HG02870 (cell line): ENCODE measurements at regions not wholly inside any gene's neighbourhood (a gene's known extent, or its start where the extent isn't known, plus 50 kb on each side); places are given as distances from the start of the nearest gene placed in this dataset.

ENCODE experiments used
- ATAC-seq: cut with Tn5 transposase; IDR thresholded peaks from one replicate; pipeline ENCODE4 v1.9.1; 2021; ENCODE audit warnings: mild to moderate bottlenecking, moderate library complexity; ENCODE audit not compliant: unreplicated experiment

- ATAC-seq: no peak
Observed at GRCh38 chr10:83352588-83352987, 786.7 kb upstream of the GHITM start.

GRCh38 chr10:83354456-83354855 lies 784.9 kb upstream of the GHITM start:
- ATAC-seq: no peak

GRCh38 chr10:83357004-83357403 lies 782.3 kb upstream of the GHITM start:
- no peak for ATAC-seq

DNA sequence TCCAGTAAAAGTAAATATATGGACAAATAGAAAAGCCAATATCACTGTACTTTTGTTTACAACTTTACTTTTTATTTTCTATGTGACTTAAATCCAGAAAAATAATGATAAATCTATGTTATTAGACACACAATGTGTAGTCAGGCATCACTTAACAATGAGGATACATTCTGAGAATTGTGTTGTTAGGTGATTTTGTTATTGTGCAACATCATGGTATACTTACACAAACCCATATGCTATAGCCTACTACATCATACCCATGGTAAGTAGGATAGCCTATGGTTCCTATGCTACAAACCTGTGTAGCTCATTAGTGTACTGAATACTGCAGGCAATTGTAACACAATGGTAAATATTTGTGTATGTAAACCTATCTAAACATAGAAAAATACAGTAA lies 781.7 kb upstream of the GHITM start:
- ATAC-seq: no peak

DNA sequence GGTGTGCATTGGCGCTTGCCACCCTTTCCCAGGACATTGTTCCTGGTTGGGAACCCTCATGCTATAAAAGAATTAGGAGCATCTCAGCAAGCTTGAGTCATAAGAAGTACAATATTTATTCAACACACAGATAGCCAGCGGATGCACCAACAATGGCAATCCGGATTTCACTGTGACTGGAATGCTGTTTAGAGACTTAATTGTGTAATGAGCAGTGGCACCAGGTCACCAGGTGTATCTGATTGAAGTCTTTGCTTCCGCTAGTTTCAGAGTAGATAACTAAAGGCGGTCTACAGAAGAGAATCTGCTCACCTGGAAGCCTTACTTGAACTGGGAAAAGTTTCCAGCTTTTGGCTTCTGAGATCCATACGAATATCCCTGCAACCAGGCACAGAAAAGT lies 772.3 kb upstream of the GHITM start:
- ATAC-seq: no peak

DNA sequence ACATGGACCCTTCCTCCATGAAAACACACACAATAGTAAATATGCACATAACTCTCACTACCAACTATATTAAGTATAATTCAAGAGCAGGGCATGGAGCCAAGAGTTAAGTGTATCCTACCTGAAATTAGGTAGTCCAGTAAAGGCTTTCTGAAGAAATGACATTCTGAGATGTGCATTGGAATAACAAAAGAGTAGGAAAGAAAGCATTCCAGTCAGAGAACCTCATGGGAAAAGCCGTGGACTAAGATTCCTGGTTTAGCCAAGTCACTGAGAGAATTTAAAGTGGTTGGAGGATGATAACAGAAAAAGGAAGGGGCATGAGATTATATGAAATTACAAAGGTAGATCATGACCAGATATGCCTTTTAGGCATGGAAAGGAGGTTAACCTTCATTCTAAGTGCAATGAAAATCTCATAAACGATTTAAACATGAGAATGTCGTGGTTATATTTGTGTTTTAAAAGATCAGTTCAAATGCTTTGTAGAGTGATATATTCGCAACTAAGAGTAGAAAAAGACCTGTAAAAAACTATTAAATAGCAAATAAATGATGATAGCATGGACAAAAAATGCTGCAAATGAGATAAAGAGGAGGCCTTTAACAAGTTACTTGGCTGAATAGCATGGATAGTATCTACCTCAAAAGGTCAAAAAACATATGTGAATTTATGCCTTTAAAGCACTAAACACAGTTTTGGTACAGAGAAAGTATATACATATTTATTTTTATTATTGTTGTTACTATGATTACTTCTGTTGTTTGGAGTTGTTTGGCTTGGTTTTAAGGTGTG lies 767.4 kb upstream of the GHITM start:
- no peak for ATAC-seq

DNA sequence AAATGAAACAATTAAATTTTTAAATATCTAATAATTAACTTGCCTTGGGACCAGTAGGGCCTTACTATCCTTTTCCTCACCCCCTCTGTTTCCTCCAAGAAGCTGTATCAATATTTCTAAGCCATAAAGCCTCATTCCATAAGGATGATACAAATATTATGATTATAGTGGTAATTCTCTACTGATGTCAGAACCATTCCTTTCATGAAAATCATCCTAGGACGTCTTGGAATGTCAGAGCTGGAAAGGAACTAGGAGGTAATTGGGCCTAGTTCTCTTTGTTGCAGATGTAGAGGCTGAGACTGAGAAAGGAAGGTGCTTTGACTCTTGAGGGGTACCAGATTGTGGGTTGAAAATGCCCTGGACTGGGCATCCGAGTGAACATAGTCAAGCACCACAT lies 766.7 kb upstream of the GHITM start:
- no peak for ATAC-seq

- no peak for ATAC-seq
Observed at GRCh38 chr10:83373671-83374070, 765.6 kb upstream of the GHITM start.

DNA sequence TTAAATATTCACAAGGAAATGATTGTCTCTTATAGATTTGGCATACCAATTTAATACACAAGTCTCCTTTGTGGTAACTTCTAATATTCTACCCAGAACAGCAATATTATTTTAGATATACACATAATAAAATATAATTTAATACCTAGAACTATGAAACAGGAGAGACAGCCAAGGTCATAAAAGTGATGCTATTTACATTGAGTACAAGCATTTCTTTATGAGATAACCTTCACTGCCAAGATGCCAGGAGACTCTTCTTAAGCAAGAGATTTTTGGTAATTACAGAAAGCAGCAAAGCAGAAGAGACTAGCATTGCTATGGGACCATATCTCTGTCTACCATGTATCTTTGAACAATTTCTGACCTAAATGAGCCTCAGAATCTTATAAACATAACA lies 764.6 kb upstream of the GHITM start:
- no peak for ATAC-seq

DNA sequence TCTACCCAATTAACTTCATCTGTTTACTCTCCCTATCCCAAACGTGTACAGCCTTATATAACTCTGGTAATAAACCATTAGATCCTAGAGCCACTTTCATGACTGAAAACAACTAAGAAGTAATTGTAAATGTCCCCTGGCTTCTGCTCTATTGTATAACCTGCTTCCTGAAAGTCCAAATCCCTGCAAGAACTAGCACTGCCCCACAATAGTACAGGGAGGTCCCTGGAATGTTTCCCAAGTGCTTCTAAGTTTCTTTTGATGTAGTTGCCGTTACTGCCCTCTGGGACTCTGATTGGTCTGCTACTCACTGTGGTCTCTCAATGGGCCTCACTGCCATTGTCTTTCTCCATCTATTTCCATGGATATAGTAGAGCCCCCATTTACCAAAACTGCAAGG lies 764.0 kb upstream of the GHITM start:
- ATAC-seq: no peak

GRCh38 chr10:83397806-83398205 lies 741.5 kb upstream of the GHITM start:
- ATAC-seq: no peak

- no peak for ATAC-seq
Observed at GRCh38 chr10:83410570-83410969, 728.7 kb upstream of the GHITM start.

DNA sequence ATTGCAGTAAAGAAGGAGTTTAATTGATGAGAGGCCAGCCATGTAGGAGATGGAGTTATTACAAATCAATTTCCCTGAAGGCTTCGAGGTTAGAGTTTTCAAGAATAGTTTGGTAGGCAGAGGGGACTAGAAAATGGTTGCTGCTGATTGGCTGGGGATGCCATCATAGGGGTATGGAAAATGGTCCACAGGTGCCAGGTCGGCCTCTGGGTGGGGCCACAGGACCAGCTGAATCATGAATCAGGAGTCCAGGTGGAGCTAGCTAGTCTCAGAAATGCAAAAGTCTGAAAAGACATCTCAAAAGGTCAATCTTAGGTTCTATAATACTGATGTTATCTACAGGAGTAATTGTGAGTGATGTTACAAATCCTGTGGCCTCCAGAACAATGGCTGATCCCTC lies 714.0 kb upstream of the GHITM start:
- no peak for ATAC-seq

- no peak for ATAC-seq
Observed at GRCh38 chr10:83427101-83427500, 712.2 kb upstream of the GHITM start.

DNA sequence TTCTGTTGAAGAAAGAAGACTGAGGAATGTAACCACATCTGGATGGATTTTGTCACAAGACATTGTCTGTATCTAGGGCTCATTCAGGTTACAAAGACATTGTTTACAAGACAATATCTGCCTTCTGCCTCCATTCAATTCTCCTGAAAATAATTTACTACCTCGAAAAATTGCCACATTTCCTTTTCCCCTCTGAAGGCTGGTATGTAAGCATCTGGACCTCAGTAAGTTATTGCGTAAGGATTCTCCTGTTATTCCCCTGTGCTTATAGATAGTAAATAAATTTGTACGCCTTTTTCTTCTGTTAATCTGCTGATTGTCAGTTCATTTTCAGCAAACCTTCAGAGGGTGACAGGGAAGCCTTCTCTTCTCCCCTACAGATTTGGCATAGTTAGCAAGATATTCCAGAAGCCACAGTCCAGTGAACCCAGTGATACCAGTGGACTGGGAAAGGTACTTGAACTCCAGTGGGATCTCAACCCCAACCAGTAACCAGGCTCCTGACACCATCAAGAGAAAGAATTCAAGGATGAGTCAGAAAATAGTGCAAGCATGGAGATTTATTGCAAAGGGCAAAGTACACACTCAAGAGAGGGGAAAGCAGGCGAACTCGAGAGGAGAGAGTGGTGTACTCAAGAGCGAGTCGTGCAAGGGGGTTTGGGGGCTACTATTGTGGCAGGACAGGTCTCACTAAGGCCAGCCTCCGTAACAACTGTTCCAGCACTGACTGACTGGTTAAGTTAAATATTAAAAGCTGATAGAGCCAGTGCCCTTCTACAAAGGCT lies 706.9 kb upstream of the GHITM start:
- no peak for ATAC-seq

GRCh38 chr10:83433705-83434104 lies 705.6 kb upstream of the GHITM start:
- no peak for ATAC-seq

GRCh38 chr10:83448013-83448412 lies 691.3 kb upstream of the GHITM start:
- no peak for ATAC-seq

DNA sequence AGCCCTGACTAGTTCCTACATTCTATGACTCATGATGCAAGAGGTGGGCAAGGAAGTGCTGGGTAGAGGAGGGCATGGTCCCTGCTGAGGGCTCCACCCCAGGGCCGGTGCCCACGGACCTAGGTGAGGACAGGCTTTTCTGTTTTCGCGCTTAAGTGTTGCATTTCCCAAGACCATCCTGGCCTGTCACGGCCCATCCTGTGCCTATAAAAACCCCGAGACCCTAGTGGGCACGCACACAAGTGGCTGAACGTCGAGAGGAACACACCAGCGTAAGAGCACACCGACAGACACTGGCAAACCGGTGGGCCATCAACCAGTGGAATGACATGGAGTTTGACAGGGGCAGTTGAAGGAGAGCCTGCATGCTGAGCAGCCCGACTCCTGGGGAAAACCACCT lies 680.7 kb upstream of the GHITM start:
- no peak for ATAC-seq

- ATAC-seq: no peak
Observed at GRCh38 chr10:83459124-83459523, 680.2 kb upstream of the GHITM start.

GRCh38 chr10:83469728-83470331 lies 669.5 kb upstream of the GHITM start:
- ATAC-seq: no peak

DNA sequence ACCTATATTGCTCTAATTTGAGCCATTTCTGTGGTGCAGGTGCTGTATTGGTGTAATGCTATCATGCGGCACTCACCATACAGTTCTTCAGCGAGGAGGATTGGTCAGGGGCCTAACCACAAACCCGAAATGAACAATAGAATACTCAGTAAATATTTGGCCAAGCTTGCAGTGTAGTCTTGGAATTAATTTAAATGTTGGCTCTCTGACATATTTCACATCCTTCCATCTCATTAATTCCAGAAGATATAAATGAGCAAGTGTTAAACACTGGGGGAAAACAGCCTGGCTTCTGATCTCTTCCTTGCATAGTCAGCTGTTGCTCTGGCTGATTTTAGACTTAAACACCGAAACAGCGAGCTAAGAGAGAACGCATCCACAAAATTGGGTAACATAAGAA lies 663.1 kb upstream of the GHITM start:
- ATAC-seq: no peak

DNA sequence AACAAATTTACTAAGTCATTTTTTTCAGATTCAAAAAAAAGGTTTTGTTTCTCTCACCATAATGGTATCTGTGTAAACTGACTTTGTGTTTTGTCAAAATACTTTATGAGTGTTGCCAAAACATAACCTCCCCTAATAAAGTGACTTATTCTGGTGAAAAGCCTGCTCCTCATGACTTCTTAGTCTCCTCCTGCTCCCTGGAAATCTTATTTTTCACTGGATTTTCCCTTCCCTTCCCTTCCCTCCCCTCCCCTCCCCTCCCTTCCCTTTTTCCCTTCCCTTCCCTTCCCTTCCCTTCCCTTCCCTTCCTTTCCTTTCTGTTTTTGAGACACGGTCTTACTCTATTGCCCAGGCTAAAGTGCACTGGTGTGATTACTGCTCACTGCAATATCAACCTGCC lies 650.1 kb upstream of the GHITM start:
- ATAC-seq: no peak
